HL-60 (cell line): ENCODE measurements at regions not wholly inside any gene's neighbourhood (a gene's known extent, or its start where the extent isn't known, plus 50 kb on each side); places are given as distances from the start of the nearest gene placed in this dataset.

Source experiments
- DNase-seq, 2 experiments: peaks; one replicate each; pipeline ENCODE4 v3.0.0-alpha.2; 2010 to 2020; ENCODE audit warnings: low read depth in 1 of 2, low spot score in 1 of 2
- H3K27ac ChIP-seq: fragments of 250-450 bp; sonication (Bioruptor Pico); replicated peaks from 2 replicates; pipeline ENCODE4 v1.5.1; 2020; ENCODE audit warnings: mild to moderate bottlenecking, moderate library complexity
- H3K27me3 ChIP-seq: fragments of 250-450 bp; sonication (Bioruptor Pico); 2 replicates; pipeline ENCODE4 v1.5.1; 2021; ENCODE audit warnings: mild to moderate bottlenecking, moderate library complexity; ENCODE audit not compliant: insufficient read depth, poor library complexity, severe bottlenecking
- H3K4me3 ChIP-seq: replicated peaks from 2 replicates; pipeline ENCODE4 v1.5.1; 2011; ENCODE audit warnings: mild to moderate bottlenecking, control low read depth, low read length; ENCODE audit not compliant: insufficient read depth
- CTCF ChIP-seq: IDR thresholded peaks from one replicate; pipeline ENCODE4 v1.5.1; 2011; ENCODE audit warnings: low read length, control low read depth, inconsistent platforms; ENCODE audit not compliant: insufficient read depth
- GABPA ChIP-seq: IDR thresholded peaks from 2 replicates; pipeline ENCODE4 v1.6.1; 2012; ENCODE audit warnings: low read depth
- POLR2AphosphoS5 ChIP-seq: IDR thresholded peaks from 2 replicates; pipeline ENCODE4 v1.6.1; 2012; ENCODE audit warnings: low read depth
- SPI1 ChIP-seq: IDR thresholded peaks from 2 replicates; pipeline ENCODE4 v1.6.1; 2012; ENCODE audit warnings: low read depth, mild to moderate bottlenecking, borderline replicate concordance
- TF ChIP-seq, protein P1 (sequence below): IDR thresholded peaks from 2 replicates; pipeline ENCODE4 v1.6.1; 2012; ENCODE audit warnings: low read depth; ENCODE audit not compliant: insufficient replicate concordance

DNA sequence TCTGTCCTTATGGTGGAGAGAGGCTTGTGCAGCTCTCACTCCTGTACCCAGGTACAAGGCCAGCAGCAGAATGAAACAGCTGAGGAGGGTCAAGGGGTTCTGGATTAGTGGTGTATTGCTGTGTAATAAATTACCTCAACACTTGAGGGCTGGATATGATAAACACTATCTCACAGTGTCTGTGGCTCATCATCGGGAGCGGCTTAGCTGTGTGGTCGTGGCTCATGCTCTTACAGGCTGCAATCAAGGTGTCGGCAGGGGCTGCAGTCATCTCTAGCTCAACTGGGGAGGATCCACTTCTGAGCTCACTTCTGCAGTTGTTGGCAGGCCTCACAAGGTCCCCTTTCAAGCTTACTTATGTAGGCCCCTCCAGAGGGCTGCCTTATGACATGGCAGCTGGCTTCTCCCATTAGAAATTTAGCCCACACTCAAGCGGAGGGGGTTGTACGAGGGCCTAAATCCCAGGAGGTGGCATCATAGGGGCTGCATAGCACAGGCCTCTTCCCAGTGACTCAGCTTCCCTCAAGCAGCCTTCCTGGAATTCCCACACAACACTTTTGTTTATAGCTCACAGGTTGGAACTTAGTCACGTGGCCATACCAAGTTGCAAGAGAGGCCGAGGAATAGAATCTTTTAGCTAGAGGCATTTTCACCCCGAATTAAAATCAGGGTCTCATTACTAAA is 148.2 kb upstream of the RPS6KA3 start:
- Histone ChIP-seq H3K4me3 (no peak overlapping the region), H3K27me3 (no peaks in the 10 kb centered on the region), H3K27ac (no peak overlapping the region)
- no peak for DNase-seq
- TF ChIP-seq SPI1: no peak
- TF ChIP-seq GABPA: no peak
- TF ChIP-seq, protein P1, sequence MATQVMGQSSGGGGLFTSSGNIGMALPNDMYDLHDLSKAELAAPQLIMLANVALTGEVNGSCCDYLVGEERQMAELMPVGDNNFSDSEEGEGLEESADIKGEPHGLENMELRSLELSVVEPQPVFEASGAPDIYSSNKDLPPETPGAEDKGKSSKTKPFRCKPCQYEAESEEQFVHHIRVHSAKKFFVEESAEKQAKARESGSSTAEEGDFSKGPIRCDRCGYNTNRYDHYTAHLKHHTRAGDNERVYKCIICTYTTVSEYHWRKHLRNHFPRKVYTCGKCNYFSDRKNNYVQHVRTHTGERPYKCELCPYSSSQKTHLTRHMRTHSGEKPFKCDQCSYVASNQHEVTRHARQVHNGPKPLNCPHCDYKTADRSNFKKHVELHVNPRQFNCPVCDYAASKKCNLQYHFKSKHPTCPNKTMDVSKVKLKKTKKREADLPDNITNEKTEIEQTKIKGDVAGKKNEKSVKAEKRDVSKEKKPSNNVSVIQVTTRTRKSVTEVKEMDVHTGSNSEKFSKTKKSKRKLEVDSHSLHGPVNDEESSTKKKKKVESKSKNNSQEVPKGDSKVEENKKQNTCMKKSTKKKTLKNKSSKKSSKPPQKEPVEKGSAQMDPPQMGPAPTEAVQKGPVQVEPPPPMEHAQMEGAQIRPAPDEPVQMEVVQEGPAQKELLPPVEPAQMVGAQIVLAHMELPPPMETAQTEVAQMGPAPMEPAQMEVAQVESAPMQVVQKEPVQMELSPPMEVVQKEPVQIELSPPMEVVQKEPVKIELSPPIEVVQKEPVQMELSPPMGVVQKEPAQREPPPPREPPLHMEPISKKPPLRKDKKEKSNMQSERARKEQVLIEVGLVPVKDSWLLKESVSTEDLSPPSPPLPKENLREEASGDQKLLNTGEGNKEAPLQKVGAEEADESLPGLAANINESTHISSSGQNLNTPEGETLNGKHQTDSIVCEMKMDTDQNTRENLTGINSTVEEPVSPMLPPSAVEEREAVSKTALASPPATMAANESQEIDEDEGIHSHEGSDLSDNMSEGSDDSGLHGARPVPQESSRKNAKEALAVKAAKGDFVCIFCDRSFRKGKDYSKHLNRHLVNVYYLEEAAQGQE: no peak
- TF ChIP-seq CTCF: no peak
- TF ChIP-seq POLR2AphosphoS5: no peak

DNA sequence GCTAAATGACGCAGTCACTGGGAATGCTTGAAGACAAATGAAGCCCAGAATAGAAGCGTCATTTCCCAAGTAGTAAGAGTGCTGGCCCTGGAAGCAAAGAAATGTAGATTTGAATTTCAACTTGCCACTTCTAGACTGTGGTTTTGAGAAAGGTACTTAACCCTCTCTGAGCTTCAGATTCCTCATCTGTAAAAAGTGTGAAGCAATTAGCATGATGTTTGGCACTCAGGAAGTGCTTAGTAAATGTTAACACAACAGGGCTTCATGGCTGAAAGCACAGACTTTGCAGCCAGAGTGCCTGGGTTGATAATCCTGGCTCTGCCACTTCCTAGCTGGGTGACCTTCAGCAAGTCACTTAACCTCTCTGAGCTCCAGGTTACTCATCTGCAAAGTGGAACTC is 147.4 kb upstream of the RPS6KA3 start:
- H3K27me3 ChIP-seq: no peaks in the 10 kb centered on the region
- H3K27ac ChIP-seq: no peak overlapping the region
- H3K4me3 ChIP-seq: no peak overlapping the region
- no peak for DNase-seq
- TF ChIP-seq GABPA (no peak), CTCF (no peak), POLR2AphosphoS5 (no peak), SPI1 (no peak)
- TF ChIP-seq, protein P1: no peak

- H3K4me3 ChIP-seq: no peak overlapping the region
- peak in 1 of 2 experiments; percentile 62 for DNase-seq
- no peaks in the 10 kb centered on the region for H3K27me3 ChIP-seq
- TF ChIP-seq GABPA: peak; percentile 61
- TF ChIP-seq SPI1: peak; percentile 66; the same call in 1 of the 2 replicates
- TF ChIP-seq, protein P1: no peak
- H3K27ac ChIP-seq: no peak overlapping the region; the same call in 1 of the 2 replicates
These were observed 146.3 kb upstream of the RPS6KA3 start for GRCh38 chrX:20412871-20413486.
